NCI-H1105 treated with DMSO at 0.1 percent for 48 hours (cell line): ENCODE measurements at regions not wholly inside any gene's neighbourhood (a gene's known extent, or its start where the extent isn't known, plus 50 kb on each side); places are given as distances from the start of the nearest gene placed in this dataset.

Experiments used
- DNase-seq: peaks from one replicate; lab custom pipeline; 2025; lab: John Stamatoyannopoulos, UW

DNA sequence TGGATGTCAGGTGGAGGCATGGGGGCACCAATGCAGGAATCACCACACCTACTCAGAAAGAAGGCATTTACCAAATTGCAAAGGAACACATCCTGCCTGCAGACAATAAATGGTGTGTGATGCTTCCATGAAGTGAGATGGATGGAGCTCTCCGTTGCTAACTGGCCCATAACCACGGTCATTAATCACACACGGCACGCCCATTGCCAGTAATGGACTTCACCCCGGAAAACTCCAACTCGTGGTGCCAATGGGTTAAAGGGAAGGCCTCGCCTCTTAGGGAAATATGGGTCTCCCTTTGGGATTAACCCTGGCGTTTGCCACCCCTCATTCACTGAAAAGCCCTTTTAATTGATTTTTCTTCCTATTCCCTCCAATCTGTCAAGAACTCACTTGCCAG is 443.1 kb upstream of the DAB1 start:
- no peak for DNase-seq

DNA sequence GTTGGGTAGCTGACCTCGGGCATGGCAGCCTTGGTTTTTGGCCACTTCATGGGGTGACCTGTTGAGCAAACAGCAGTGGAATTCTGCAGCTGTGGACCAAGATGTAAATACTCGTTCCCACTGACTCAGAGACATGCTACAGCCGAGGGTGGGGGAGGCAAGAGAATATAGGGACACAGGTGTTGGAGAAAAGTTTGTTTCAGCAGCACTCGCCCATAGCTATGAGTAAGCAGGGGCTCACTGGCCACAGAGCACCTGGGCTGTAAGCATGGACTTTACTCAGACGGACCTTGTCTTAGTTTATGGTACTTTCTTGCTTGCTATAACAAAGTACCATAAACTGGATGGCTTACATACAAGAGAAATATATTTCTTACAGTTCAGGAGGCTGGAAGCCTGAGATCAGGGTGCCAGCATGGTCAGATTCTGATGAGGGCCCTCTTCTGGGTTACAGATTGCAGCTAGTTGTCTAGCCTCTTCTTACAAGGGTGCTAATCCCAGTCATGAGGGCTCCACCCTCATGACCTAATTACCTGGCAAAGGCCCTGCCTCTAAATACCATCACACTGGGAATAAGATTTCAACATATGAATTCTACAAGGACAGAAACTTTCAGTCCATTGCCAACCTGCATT is 437.2 kb upstream of the DAB1 start:
- no peak for DNase-seq

DNA sequence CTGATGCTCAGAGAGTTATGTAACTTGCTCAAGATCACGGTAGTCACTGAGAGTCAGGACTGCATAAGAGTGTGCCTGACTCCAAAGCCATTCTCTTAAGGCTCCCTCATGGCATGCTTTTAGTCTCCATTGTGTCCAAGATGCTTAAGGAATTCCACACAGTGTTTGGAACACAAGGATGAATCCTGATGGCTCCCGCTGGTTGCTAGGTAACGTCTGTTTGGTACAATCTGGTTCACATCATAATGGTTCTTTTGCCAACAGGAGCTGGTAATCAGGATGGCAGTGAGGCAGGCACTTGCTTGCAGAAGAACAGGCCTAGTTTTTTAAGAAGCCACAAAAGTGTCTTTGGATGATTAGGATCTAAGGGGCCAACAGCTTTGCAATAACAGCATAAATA is 436.5 kb upstream of the DAB1 start:
- DNase-seq = no peak

DNA sequence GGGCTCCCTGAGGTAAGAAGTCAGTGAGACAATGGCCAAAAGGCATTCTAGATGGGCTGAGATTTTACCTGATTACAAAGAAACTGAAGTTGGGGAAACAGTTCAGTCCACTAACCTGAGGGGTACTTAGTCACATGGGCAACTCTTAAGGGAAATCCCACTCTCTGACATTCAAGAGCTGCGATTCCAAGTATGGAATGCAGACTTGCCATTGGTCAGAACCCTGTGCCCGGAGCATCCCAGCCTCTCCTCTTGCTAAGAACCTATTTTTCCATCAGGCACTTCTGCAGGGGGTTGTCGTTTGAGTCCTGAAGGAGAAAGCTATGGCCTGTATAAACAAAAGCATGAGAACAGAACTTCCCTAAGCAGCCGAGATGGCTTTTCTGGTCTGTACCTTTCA is 434.9 kb upstream of the DAB1 start:
- DNase-seq = no peak

DNA sequence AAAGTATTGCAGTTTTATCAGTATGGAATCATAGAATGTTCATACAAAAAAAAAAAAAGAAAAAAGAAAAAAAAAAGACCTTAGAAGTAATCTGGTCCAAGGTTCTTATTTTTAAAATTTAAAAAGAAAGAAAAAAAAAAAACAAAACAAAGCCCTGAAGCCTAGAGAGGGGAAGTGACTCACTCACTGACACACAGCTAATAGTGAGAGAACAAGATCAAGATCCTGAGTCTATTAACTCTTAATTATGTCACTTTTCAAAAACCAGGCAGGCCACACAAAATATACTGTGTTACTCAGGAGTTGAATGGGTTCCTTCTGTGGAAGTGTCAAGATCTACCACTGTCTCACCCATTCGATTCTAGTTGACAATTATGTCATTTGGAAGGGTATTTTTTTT is 433.9 kb upstream of the DAB1 start:
- DNase-seq = no peak

DNA sequence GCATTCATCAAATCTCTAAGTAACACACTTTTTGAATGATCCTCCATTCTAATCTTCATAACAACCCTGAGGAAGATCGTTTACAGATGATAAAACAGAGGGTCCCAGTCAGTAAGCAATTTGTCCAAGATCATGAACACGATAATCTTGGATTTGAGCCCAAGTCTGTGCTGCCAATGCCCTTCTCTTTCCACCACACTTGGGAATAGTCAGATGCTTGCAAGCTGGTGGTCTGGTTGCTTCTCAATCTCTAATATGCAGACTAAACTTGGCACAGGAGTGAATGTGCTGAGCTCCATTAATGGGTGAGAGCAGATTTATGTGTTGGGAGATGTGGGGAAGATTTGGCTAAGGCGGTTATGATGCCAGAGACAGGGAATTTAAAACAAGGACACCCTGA is 430.6 kb upstream of the DAB1 start:
- DNase-seq = no peak

DNA sequence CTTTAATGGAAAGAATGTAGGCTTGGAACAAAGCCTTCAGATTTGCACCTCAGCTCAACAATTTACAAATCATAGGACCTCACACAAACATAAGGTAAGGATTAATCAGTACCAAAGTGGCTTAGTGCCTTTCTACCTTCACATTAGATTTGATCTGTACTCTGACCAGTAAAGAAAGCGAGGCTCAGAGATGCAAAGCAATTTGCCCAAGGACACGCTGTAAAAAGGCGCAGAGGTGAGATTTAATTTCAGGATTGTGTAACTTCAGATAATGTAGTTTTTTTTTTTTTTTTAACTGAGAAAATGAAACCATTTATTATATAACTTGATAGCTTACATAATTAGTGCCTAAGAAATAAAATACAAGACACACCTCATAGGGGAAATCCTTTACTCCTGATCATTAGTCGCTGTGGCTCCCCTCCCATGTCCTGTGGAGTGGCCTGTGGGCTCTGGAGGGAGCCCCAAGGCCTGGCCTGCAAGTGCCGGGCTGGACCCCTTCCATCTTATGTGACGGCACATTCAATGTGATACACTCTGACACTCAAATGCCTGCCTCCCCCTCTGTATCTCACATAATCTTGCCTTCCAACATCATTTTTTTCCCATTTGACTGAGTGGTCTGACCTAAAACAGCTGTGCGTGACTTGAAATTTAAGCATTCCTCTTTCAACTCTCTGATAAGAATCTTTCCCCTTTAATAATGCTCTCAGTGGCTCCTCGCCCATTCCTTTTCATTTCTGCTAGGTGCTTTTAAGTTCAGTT is 426.5 kb upstream of the DAB1 start:
- no peak for DNase-seq

DNA sequence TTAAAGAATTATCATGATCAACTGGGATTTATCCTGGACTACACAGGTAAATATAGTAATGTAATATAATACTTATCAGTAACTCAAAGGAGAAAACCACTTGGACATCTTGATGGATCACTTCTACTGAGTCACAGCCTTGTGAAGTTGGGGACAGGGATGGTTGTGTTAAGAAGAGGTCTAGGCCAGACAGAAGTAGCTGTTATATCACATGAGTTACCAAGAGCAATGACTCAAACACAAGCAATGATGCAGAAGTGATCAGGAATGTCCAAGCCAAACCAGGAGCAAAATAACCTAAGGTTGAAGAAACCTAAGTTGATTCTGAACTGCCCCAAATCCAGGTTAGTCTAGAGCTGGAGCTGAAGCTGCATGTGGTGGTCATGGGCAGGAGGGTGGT is 424.5 kb upstream of the DAB1 start:
- no peak for DNase-seq

DNA sequence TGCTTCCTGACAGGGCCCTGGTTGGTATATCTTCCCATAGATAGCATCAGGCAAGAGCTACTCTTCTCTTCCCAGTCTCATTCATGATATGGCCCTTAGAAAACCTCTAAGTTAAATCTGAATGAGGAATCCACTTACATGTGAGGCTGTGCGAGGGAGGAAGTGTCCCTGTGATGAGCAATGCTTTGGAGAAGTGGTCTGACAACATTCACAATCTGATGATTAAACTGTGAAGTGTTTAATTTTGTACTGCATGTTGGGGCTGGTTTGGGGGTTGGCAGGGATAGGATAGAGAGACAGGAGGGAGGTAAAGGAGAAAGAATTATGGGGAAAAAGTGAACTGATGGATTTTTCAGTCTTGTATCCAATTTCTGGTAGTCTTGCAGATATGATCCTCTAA is 421.2 kb upstream of the DAB1 start:
- peak; percentile 44 for DNase-seq

DNA sequence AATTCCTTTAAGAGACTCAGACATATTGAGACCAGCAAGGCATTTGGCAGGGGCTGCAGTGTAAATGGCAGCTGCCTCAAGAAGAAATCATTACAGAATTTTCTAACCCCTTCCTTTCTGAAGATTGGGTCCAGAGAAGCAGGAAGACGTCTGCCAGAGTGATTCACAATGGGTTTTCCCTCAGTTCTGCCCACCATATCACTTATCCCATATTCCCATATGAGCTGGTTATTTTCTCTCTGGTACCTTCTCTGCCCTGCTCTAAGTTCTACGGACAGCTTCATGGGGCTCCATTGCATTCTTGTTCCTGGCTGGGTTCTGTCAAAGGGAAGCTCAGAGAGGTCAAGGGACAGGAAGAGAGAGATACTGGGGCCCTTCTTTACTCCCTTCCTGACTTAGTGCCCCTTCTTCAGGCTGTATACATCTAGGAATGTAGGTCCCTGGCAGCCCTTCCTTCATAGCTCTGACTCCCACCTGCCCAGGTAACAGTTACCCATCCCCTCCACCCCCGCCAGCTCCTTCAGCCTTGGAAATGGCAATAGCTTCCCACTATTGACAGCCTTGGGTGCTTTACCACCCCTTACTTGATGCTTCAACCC is 420.6 kb upstream of the DAB1 start:
- no peak for DNase-seq

DNA sequence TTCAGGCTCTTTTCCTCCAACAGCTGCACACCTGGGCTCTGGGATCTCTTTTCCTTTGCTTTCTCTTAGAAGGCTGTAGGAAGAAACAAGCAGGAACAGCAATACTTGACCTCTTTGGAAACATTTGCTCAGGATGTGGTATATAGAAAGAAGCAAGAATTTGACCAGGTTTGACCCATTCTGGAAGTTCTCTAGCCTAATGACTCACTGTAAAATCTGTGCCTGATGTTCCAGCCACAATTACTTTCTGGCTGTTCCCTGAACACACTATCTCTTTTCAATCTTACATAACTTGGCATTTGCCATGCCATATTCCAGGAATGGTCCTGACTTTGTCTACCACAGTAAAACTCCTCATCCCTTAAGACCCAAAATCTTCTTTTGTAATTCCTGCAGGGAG is 419.9 kb upstream of the DAB1 start:
- DNase-seq = no peak

DNA sequence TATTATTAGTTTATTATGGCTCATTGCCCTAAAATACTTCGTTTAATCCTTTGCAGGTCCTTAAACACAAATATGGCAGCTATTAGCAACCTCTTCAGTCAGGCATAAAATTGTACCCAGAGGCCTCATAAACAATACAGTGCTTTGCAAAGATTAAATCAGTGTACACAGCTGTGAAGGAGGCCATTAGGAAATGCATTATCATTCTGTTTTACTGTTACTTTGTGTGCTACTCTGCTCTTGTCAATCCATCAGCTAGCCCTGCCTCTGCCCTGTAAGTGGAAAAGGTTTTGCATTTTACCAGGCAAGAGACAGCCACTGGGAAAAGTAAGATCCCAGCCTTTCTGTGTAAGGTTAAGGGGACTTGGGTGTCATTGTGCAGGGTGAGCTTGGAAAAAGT is 415.7 kb upstream of the DAB1 start:
- peak; percentile 96 for DNase-seq

DNA sequence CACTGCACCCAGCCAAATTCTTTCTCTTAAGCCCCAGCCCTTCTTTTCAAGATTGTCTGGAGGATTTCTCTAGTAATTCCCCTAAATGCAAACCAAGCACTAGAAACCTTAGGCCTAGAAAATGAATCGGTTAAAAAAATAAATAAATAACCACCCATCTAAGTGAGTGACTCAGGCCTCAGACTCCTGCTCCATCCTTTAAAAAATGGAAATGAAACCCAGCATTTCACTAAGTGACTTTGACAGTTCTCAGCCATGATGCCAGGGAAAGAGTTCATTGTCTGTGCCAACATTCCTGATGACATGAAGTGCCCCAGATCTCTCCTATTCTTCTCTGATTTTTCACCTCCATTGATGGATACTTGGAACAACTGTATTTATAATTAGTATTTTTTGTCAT is 415.2 kb upstream of the DAB1 start:
- DNase-seq = peak; percentile 93

DNA sequence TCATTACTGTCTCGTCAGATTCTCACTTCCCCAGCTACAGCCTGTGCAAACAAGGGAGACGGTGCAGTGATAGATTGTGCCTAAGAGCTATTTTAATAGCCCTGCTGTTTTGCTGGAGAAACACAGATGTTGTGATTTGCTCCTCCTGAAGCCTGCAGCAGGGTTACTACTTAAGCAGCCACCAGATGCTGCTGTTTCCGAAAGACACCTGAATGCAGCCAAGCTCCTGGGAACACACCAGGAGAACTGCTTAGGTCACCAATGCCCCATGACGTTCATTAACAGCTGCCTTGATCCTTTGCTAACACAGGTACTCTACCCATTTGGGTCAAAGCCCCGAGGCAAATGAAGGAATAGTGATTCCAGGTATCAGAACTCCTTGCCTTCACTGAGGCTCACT is 411.8 kb upstream of the DAB1 start:
- no peak for DNase-seq

DNA sequence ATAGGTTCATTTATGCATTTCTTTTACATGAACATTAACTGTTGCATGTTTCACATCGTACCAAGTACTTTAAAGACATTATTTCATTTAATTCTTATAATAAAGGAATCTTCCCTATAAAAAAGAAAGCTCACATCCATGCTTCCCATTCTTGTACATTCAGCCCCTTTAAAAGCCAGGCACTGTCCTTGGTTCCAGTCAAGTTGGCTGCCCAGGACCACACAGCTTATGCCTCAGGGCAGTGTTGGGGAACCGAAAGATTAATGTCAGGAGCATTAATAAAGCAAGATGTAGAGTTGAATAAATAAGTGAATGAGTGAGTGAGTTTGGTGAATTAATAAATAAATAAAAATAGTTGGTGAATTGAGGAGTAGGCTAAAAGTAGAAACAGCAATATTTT is 409.4 kb upstream of the DAB1 start:
- DNase-seq = no peak

DNA sequence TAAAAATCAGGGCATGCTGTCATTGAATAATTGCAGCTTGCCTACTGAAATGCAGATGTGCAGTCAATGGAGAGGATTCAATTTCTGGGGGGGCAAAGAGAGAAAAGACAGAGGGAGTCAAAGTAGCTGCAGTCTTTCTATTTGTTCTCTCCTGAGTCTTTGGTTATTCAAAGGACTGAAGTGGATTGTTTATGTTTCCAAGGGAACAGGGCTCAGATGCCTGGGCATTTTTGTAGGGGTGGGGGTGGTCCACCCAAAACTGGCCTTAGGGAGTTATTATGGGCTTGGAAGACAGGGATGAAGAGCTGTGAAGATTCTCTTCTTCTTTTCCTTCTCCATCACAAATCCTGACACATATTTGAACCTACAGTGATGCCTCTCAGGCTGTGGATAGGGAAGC is 408.8 kb upstream of the DAB1 start:
- no peak for DNase-seq

DNA sequence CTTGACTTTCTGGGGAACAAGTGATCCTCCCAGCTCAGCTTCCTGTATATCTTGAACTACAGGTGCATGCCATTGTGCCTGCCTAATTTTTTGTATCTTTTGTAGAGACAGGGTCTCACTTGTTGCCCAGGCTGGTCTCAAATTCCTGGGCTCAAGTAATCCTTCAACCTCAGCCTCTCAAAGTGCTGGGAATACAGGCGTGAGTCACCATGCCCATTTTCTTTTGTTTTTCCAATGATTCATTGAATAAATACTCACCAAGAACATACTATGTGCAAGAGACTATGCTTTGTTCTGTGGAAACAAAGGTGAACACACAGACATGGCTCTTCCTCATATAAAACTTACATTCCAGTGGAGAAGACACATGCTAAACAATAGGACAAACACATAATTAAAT is 407.8 kb upstream of the DAB1 start:
- DNase-seq = no peak

DNA sequence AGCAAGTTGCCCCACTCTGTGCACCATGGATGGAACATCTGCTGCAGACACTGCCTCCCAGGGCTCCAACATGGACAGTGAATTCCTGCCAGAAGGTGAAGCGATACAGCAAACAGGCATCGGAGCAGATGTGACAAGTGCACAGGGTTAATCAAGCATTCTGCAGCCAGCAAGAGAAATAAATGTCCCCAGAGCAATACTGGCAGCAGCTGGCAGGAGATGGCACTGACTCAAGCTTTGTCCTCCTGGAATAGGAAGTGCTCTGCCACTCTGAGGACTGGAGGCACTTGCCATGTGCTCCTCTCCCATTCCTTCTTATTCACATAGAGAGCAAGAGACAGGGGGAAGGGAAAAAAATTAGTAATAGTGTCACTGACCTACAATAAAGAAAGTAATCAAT is 402.7 kb upstream of the DAB1 start:
- DNase-seq = peak; percentile 4

DNA sequence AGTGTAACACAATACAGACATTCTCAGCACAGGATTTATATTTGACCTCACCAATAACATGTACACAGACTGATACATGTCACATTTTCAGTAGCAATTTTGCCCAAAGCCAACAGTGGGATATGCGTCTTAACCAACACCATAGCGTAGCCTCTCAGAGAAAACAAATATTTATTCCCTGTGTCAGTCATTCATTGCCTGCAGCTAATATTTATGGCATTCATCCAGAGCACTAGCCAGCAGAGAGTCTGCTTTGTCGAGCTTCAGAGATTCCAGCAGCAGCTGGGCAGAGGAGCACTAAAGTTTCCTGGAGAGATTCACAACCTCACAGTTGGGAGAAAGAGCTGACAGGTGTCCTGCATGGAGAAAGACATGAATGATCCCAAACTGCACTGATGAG is 400.7 kb upstream of the DAB1 start:
- DNase-seq = peak; percentile 44

DNA sequence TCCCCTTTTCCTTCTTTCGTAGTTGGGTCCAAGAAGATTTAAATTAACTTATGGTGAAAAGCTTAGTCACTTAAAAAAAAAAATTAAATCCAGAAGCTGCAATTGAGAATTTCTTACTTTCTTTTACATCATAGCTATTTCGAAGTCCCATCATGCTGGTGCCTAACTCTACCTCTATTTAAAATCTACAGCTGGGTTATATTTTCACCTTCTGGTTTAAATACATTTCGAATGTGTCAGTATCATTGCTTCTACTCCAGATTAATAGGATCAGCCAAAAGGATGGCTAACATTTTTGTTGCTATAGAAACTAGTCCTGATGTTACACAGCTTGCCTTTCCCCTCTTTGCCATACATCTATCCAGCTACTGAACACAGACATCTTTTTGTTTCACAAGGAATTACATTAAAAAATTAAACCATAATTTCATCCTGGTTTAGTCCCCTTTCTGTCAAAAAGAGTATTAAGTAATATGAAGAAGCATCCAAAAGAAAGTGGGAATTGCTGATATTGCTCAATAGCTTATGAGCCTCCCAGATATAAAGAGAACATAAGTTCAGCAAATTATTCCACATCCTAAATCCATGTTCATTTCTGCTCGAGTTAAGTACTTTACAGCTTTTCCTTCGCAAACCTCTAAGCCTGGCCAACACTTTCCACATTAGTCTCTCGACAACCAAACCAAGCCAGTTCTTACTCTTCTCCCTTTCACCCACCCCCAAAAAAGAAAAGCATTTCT is 396.7 kb upstream of the DAB1 start:
- DNase-seq = no peak

DNA sequence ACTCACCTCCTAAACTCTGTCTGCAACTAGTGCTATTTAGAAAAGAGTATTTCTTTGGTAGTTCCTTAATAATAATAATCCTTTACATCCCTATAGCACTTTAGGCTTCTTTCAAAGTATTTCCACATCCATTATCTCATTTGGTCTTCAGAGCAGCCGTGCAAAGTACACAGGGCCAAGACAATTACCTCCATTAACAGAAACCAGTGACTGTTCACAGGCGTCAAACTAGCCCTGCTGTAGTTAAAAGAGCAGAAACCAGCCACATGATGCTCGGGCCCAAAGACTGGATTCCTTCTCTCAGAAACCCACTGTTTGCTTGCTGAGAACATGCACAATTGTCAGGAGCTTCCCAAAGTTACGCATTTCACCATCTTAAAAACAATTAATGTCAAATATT is 396.0 kb upstream of the DAB1 start:
- no peak for DNase-seq

DNA sequence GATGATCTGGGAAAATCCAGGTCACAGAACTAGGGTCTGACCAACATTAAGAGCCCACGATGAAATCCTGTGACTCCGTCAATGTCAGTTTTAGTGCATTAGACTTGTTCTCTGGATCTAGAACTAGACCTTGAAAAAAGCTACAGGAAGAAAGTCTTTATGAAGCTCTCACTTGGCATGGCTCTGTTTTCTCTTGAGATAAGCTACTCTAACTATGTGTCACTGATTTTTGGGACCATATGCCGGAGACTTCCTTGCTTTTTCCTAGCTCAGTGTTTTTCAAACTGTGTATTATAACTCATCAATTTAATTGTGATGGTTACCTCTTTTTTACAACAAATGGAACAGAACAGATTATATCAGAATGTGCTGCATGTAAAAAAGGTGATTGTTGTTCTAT is 379.7 kb upstream of the DAB1 start:
- DNase-seq = no peak

DNA sequence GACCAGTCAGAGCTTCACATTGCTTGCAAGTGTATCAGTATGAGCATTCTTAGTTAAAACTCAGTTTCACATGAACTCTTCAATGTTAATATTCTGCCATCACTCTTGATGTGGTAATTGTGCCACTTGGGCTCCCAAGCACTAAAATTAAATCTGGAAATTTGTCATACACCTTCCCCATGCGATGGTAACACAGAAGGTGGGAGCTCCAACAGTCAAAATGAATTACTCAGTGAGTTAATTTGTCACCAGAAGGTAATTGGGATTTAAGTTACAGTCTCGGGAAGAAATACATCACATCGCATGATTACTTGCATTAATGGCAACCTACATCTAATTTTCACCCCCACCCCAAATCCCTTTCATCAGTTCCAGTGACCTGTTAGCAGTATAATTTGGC is 376.5 kb upstream of the DAB1 start:
- no peak for DNase-seq
